Immature natural killer cell (primary cell): ENCODE measurements at regions not wholly inside any gene's neighbourhood (a gene's known extent, or its start where the extent isn't known, plus 50 kb on each side); places are given as distances from the start of the nearest gene placed in this dataset.

Experiments used
- DNase-seq, 3 donors: peaks; one replicate each; pipeline ENCODE4 v3.0.0; 2022; ENCODE audit warnings: mixed read lengths in 1 of 3
- H3K27ac Mint-ChIP-seq, 6 donors: one replicate each; pipeline ENCODE4 v1.8.0; 2020; ENCODE audit warnings: mixed read lengths in 6 of 6, mild to moderate bottlenecking in 5 of 6, inconsistent platforms in 4 of 6, moderate library complexity in 3 of 6
- H3K27me3 Mint-ChIP-seq, 3 donors: one replicate each; pipeline ENCODE4 v1.8.0; 2020 to 2021; ENCODE audit warnings: low read depth in 3 of 3, mild to moderate bottlenecking in 3 of 3, mixed read lengths in 3 of 3, moderate library complexity in 3 of 3, inconsistent platforms in 1 of 3
- H3K36me3 Mint-ChIP-seq, 3 donors: one replicate each; pipeline ENCODE4 v1.8.0; 2020; ENCODE audit warnings: mixed read lengths in 3 of 3, inconsistent platforms in 2 of 3, mild to moderate bottlenecking in 2 of 3
- H3K4me1 Mint-ChIP-seq, 2 donors: one replicate each; pipeline ENCODE4 v1.8.0; 2020; ENCODE audit warnings: inconsistent platforms in 2 of 2, mild to moderate bottlenecking in 2 of 2, mixed read lengths in 2 of 2, moderate library complexity in 1 of 2
- H3K4me3 Mint-ChIP-seq, 5 donors: one replicate each; pipeline ENCODE4 v1.8.0; 2020; ENCODE audit warnings: mild to moderate bottlenecking in 5 of 5, mixed read lengths in 5 of 5, inconsistent platforms in 3 of 5, moderate library complexity in 3 of 5
- H3K9me3 Mint-ChIP-seq, 6 donors: one replicate each; pipeline ENCODE4 v1.8.0; 2020; ENCODE audit warnings: mild to moderate bottlenecking in 6 of 6, mixed read lengths in 6 of 6, inconsistent platforms in 4 of 6, moderate library complexity in 3 of 6

DNA sequence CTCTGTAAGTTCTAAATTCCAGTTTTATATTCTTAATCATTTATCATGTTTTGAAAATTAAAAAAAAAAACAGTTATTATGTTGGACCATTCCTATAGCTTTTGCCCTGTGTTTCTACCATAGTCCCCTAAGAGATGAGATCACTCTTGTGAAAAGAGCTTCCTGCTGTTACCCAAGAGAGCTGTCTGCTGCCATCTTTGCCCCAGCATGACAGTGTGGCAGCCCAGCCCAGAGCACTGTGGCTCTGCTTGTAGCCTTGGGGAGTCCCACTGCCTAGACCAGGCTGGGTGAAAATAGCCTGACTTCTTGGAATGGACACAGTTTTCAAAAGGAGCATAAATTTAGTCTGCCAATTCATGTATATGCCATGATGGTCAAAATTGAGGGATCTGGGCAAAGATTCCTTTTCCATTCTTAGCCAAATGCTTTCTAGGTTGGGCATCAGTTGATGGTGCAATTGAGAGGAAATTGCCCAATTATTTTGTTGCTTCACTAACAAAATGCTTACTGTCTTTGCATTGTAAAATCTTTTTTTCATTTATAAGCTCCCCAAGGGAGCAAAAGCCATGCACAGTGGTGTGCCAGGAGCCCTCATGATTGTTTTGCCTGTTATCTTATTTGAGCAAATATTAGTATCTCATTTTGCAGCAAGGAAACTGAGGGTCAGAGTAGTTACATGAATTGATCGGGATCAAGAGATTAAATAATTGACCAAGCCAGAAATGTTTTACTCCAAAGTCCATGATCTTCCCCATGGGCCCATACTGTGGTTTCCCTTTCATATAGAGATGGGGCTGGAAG is 72.8 kb downstream of the ETS2 start:
- H3K9me3 Mint-ChIP-seq = peaks cover 0 to 7% (median 5%) of the 10 kb centered on the region in 6 donors
- no peaks in the 10 kb centered on the region for H3K4me1 Mint-ChIP-seq
- H3K4me3 Mint-ChIP-seq = no peak overlapping the region
- DNase-seq = no peak
- no peak overlapping the region for H3K27ac Mint-ChIP-seq
- H3K27me3 Mint-ChIP-seq = peaks cover 3 to 5% (median 4%) of the 10 kb centered on the region in 3 donors
- no peaks in the 10 kb centered on the region for H3K36me3 Mint-ChIP-seq

DNA sequence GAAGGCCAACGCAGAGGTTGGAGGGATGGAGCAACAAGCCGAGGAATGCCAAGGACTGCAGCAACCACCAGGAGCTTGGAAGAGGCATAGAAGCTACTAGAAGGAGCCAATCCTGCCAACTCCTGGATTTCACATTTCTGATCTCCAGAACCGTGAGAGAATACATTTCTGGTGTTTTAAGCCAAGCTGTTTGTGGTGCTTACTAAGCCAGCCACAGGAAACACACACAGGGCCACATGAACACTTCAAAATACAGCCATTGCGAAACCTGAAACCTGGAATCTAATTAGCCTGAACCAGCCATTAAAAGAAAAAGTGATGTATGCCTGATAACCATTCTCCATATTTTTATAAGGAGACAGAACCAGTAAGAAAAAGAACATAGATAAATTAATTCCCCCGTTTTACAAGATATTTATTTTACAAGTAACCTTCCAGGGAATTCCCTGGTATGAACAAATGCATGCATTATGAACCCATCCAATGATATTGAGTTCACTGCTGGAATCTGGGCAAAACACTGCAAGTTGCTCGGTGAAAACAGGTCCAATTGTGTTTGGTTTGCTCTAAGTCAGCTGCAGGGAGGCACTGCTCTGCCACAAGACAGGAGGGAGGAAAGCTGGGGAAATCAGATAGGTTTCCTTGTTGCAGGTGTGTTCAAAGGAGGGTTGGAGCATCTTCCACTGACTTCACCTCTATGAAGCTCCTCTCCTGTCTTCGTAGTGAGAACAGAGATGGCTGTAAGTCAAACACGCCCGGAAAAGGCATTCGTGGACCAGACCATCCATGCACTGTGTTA is 70.2 kb downstream of the ETS2 start:
- peaks cover 0 to 4% (median 0%) of the 10 kb centered on the region in 6 donors for H3K9me3 Mint-ChIP-seq
- no peak for DNase-seq
- H3K4me1 Mint-ChIP-seq = no peaks in the 10 kb centered on the region
- no peak overlapping the region for H3K4me3 Mint-ChIP-seq
- no peaks in the 10 kb centered on the region for H3K36me3 Mint-ChIP-seq
- H3K27me3 Mint-ChIP-seq = peaks cover 0 to 3% (median under 1%) of the 10 kb centered on the region in 3 donors
- H3K27ac Mint-ChIP-seq = no peak overlapping the region
